PC-3 (cell line): ENCODE measurements at regions not wholly inside any gene's neighbourhood (a gene's known extent, or its start where the extent isn't known, plus 50 kb on each side); places are given as distances from the start of the nearest gene placed in this dataset.

ENCODE experiments used
- ATAC-seq: fragments of 200-7000 bp; cut with Tn5 transposase; 2 replicates; pipeline ENCODE4 v1.9.1; 2020; ENCODE audit warnings: mild to moderate bottlenecking, moderate library complexity
- BruUV-seq: library from RNA; stranded (reverse); fragments of 400-500 nt; replicated peaks from 2 replicates; lab custom pipeline; 2021; lab: Mats Ljungman, UMichigan
- CTCF ChIA-PET: fragments of 300-600 bp; sonication (Branson Sonifier 250); formaldehyde crosslinking; loops from one replicate; lab custom pipeline; 2022; ENCODE audit warnings: antibody characterized with exemption; lab: Charles Lee
- POLR2A ChIA-PET: fragments of 300-600 bp; sonication (Branson Sonifier 250); formaldehyde crosslinking; loops from one replicate; lab custom pipeline; 2022; ENCODE audit warnings: antibody characterized with exemption; ENCODE audit not compliant: unreplicated experiment; lab: Charles Lee
- DNase-seq: peaks from one replicate; pipeline ENCODE4 v3.0.0-alpha.2; 2015
- H2AFZ ChIP-seq: fragments of 300-600 bp; sonication (generic); 2 replicates; pipeline ENCODE4 v1.6.0; 2016; ENCODE audit warnings: antibody characterized with exemption, low read length
- H3F3A ChIP-seq: fragments of 300-600 bp; sonication (generic); one replicate; pipeline ENCODE4 v1.6.0; 2017; ENCODE audit warnings: antibody characterized with exemption, low read length, control low read depth, mild to moderate bottlenecking; ENCODE audit not compliant: unreplicated experiment
- H3K27ac ChIP-seq: fragments of 300-600 bp; sonication (generic); 2 replicates; pipeline ENCODE4 v1.5.1; 2016; ENCODE audit warnings: mild to moderate bottlenecking, low read length
- H3K27me3 ChIP-seq: fragments of 300-600 bp; sonication (generic); 2 replicates; pipeline ENCODE4 v1.6.1; 2016; ENCODE audit warnings: low read length, mixed read lengths
- H3K36me3 ChIP-seq: fragments of 300-600 bp; sonication (generic); 2 replicates; pipeline ENCODE4 v1.6.1; 2016; ENCODE audit warnings: low read depth, mixed run types, low read length, mixed read lengths
- H3K4me1 ChIP-seq: fragments of 300-600 bp; sonication (generic); 2 replicates; pipeline ENCODE4 v1.5.1; 2016; ENCODE audit warnings: low read length; ENCODE audit not compliant: insufficient read depth
- H3K4me2 ChIP-seq: fragments of 300-600 bp; sonication (generic); 2 replicates; pipeline ENCODE4 v1.6.0; 2016; ENCODE audit warnings: low read length
- H3K4me3 ChIP-seq: fragments of 300-600 bp; sonication (generic); 2 replicates; pipeline ENCODE4 v1.5.1; 2016; ENCODE audit warnings: mild to moderate bottlenecking, low read length, mixed read lengths
- H3K79me2 ChIP-seq: fragments of 300-600 bp; sonication (generic); 2 replicates; pipeline ENCODE4 v1.6.1; 2017; ENCODE audit warnings: low read length, mixed read lengths
- H3K9ac ChIP-seq: fragments of 300-600 bp; sonication (generic); 2 replicates; pipeline ENCODE4 v1.6.0; 2016; ENCODE audit warnings: mild to moderate bottlenecking, low read length
- H3K9me2 ChIP-seq: fragments of 300-600 bp; sonication (generic); replicated peaks from 2 replicates; pipeline ENCODE4 v1.6.1; 2016; ENCODE audit warnings: mixed run types, low read length, mixed read lengths
- H3K9me3 ChIP-seq: fragments of 300-600 bp; sonication (generic); 2 replicates; pipeline ENCODE4 v1.6.1; 2016; ENCODE audit warnings: low read length, mixed read lengths
- H4K20me1 ChIP-seq: fragments of 300-600 bp; sonication (generic); 2 replicates; pipeline ENCODE4 v1.6.1; 2016; ENCODE audit warnings: low read length, mixed read lengths
- CTCF ChIP-seq: fragments of 300-600 bp; sonication (generic); conservative IDR thresholded peaks from 2 replicates; pipeline ENCODE4 v1.5.1; 2017; ENCODE audit warnings: antibody characterized with exemption, low read depth, mild to moderate bottlenecking, low read length
- EZH2 ChIP-seq: fragments of 300-600 bp; sonication (generic); IDR thresholded peaks from one replicate; pipeline ENCODE4 v1.6.1; 2017; ENCODE audit warnings: antibody characterized with exemption, mild to moderate bottlenecking, low read length; ENCODE audit not compliant: unreplicated experiment
- EZH2phosphoT487 ChIP-seq: fragments of 300-600 bp; sonication (generic); IDR thresholded peaks from 2 replicates; pipeline ENCODE4 v1.6.1; 2018; ENCODE audit warnings: mild to moderate bottlenecking, antibody characterized with exemption, low read length, borderline replicate concordance
- intact Hi-C: fragments of 100-400 bp; cut with micrococcal nuclease; formaldehyde crosslinking; loops from 2 replicates; pipeline ENCODE4 v1.9.0; 2023

GRCh38 chr7:97635622-97636021, 96.3 kb upstream of the TAC1 start:
- H2AFZ ChIP-seq, result no peak overlapping the region
- no peak for ATAC-seq
- no peak overlapping the region for H3K4me3 ChIP-seq
- ChIA-PET CTCF (no interaction called here), POLR2A (no interaction called here)
- no peaks in the 10 kb centered on the region for H3F3A ChIP-seq
- no peaks in the 10 kb centered on the region for H3K9me3 ChIP-seq
- BruUV-seq, result no TSS peak
- H3K36me3 ChIP-seq, result no peaks in the 10 kb centered on the region
- intact Hi-C loops, result no loop called here
- H3K9me2 ChIP-seq, result no peaks in the 10 kb centered on the region
- H3K79me2 ChIP-seq, result no peaks in the 10 kb centered on the region
- no peak for DNase-seq
- TF ChIP-seq EZH2phosphoT487 (no peak), EZH2 (no peak), CTCF (no peak)
- peaks cover 17% of the 10 kb centered on the region for H3K27me3 ChIP-seq
- H3K4me1 ChIP-seq, result no peaks in the 10 kb centered on the region
- no peak overlapping the region for H3K9ac ChIP-seq
- H3K4me2 ChIP-seq, result no peak overlapping the region
- no peaks in the 10 kb centered on the region for H4K20me1 ChIP-seq
- no peak overlapping the region for H3K27ac ChIP-seq

- POLR2A ChIA-PET, result no interaction called here
- H3K27ac ChIP-seq, result no peak overlapping the region
These were observed 92.8 kb upstream of the TAC1 start for GRCh38 chr7:97639036-97639435.

More at GRCh38 chr7:97639036-97639435, 92.8 kb upstream of the TAC1 start:
- ATAC-seq (no peak), DNase-seq (peak; percentile 8)
- peaks cover 14% of the 10 kb centered on the region for H3K27me3 ChIP-seq
- no peak overlapping the region for H2AFZ ChIP-seq
- no peak overlapping the region for H3K9ac ChIP-seq
- no peaks in the 10 kb centered on the region for H3F3A ChIP-seq
- H3K4me3 ChIP-seq, result no peak overlapping the region
- BruUV-seq, result no TSS peak
- no peaks in the 10 kb centered on the region for H3K9me2 ChIP-seq
- H3K9me3 ChIP-seq, result no peaks in the 10 kb centered on the region
- CTCF ChIA-PET, result no interaction called here
- H3K79me2 ChIP-seq, result no peaks in the 10 kb centered on the region
- TF ChIP-seq CTCF (no peak), EZH2phosphoT487 (no peak), EZH2 (no peak)
- no peak overlapping the region for H3K4me2 ChIP-seq
- no peaks in the 10 kb centered on the region for H3K36me3 ChIP-seq
- H3K4me1 ChIP-seq, result no peaks in the 10 kb centered on the region
- intact Hi-C loops, result no loop called here
- no peaks in the 10 kb centered on the region for H4K20me1 ChIP-seq
